Activated T-helper 1 cell treated with anti-CD3 and anti-CD28 coated beads, Interleukin-12 subunit alpha, Interleukin-12 subunit beta, Interleukin-2, Interleukin-4 antibody, amounts not matched to agents 30 ng/mL and 10 ng/mL and 1 ng/mL, durations not matched to agents 14 hours and 24 hours and 36 hours (primary cell): ENCODE measurements at regions not wholly inside any gene's neighbourhood (a gene's known extent, or its start where the extent isn't known, plus 50 kb on each side); places are given as distances from the start of the nearest gene placed in this dataset.

ENCODE experiments used
- DNase-seq: peaks from one replicate; pipeline ENCODE4 v3.0.0; 2021; ENCODE audit warnings: low spot score
- H3K27ac Mint-ChIP-seq: one replicate; pipeline ENCODE4 v1.8.0; 2021; ENCODE audit warnings: mild to moderate bottlenecking, mixed read lengths
- H3K27me3 Mint-ChIP-seq: one replicate; pipeline ENCODE4 v1.8.0; 2022; ENCODE audit warnings: mild to moderate bottlenecking, moderate library complexity, mixed read lengths; ENCODE audit not compliant: insufficient read depth
- H3K36me3 Mint-ChIP-seq: one replicate; pipeline ENCODE4 v1.8.0; 2021; ENCODE audit warnings: low read depth, mixed read lengths
- H3K4me1 Mint-ChIP-seq: one replicate; pipeline ENCODE4 v1.8.0; 2021; ENCODE audit warnings: low read depth, mixed read lengths
- H3K4me3 Mint-ChIP-seq: one replicate; pipeline ENCODE4 v1.8.0; 2021; ENCODE audit warnings: mild to moderate bottlenecking, moderate library complexity, mixed read lengths
- H3K9me3 Mint-ChIP-seq: one replicate; pipeline ENCODE4 v1.8.0; 2021; ENCODE audit warnings: mixed read lengths
- intact Hi-C: fragments of 100-400 bp; cut with micrococcal nuclease; formaldehyde crosslinking; loops from one replicate; pipeline ENCODE4 v1.15.1; 2024

DNA sequence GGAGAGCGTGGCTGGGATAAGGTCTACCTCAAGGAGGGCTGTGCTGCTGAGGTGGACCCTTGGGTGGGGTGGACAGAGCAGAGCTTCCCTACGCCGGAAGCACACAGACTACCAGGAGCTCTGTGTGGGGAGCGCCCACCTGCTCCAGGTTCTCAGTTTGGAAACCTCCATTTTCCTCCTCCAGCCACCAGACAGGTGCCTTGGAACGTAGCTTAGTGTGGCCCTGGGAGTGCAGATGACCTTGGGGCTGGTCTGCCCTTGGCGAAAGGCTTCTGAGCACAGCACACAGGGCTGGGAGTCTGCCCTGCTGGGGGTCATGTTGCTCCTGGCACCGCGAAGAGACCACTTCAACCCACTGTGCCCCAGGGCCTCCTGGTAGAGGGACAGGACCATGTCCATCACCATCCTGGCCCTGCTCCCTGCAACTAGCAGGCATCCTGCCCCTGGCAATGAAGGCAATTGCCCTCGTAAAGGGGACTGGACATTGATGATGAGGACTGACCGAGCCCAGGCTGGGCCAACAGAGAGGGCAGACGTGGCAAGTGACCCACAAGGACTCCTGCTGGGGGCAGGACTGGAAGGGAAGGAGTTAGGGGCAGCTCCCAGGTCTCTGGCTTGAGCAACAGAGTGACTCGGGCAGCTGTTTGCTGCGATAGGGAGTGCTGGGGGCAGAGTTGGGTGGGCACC is 214.7 kb downstream of the CYP26B1 start:
- Mint-ChIP-seq H3K36me3 (no peaks in the 10 kb centered on the region), H3K4me1 (no peaks in the 10 kb centered on the region), H3K27me3 (peaks cover 3% of the 10 kb centered on the region), H3K4me3 (no peak overlapping the region), H3K9me3 (no peaks in the 10 kb centered on the region), H3K27ac (no peak overlapping the region)
- DNase-seq, result no peak
- intact Hi-C loops, result no loop called here

DNA sequence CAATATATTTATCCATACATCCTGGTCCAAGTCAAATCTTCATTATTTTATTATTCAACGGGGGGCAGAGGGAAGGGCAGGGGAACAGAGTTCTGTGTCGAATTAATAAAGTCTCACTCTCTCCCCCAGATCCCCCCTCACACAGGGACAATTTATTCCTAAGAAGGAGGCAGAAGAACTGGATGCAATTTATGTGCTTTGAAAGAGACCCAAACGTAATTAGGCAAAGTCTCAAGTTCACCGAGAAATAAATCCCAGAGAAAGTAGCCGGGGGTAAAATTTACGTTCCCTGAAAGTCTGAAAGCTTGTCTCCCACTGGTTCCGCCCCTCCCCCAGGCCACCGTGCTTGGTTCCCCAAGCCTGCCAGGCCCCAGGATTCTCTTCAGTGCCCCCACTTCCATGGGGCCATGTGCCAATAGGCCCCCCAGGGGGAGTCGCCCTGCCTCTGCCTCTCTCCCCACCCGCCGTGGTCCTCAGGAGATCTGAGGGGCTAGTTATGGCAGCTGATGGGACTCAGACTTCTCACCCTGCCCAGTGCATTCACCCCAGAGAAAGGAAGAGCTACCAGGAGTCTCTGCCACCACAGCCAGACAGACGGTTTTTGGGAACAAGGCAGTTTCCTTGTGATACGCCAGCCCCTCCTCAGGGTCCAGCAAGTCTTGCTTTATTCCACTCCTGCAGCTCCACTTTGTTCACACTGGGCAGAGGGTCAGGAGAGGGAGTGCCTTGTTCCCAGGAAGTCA is 215.5 kb downstream of the CYP26B1 start:
- intact Hi-C loops, result no loop called here
- no peaks in the 10 kb centered on the region for H3K27me3 Mint-ChIP-seq

DNA sequence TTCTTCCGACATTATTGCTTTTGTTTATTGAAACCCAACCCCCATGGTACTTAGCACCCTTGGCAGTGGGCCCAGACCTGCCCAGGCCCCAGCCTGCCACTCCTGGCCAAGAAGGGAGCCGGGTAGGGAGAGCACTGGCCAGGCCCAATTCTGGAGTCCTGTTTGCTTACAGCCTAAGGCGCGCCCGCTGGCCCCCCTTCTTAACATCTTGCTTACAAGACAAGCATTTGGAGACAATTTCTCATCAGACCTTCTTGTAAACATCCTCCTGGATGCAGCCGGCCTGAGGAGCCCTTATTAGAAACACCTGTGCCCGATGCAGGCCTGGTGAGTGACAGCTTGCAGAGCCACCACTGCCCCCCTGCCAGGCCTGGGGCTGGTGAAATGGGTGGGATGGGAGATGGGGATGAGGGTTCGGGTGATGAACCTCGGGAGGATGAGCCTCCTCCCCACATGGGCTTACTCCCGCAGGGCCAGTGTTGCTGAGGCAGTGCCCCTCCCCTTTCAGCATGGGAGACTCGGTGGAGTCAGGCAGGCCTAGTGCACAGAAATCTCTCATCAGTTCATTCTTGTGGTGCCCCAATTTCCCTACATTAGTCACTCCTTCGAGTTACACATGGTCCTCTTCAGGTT is 217.5 kb downstream of the CYP26B1 start:
- no peak for DNase-seq
- Mint-ChIP-seq H3K36me3 (no peaks in the 10 kb centered on the region), H3K27ac (no peak overlapping the region), H3K9me3 (no peaks in the 10 kb centered on the region), H3K4me1 (no peaks in the 10 kb centered on the region), H3K27me3 (no peaks in the 10 kb centered on the region), H3K4me3 (no peak overlapping the region)
- intact Hi-C loops, result no loop called here

More for the DNA sequence above, 215.5 kb downstream of the CYP26B1 start:
- H3K27ac Mint-ChIP-seq, result no peak overlapping the region
- H3K9me3 Mint-ChIP-seq, result no peaks in the 10 kb centered on the region
- H3K4me3 Mint-ChIP-seq, result no peak overlapping the region
- H3K36me3 Mint-ChIP-seq, result no peaks in the 10 kb centered on the region
- H3K4me1 Mint-ChIP-seq, result no peaks in the 10 kb centered on the region
- DNase-seq, result no peak

DNA sequence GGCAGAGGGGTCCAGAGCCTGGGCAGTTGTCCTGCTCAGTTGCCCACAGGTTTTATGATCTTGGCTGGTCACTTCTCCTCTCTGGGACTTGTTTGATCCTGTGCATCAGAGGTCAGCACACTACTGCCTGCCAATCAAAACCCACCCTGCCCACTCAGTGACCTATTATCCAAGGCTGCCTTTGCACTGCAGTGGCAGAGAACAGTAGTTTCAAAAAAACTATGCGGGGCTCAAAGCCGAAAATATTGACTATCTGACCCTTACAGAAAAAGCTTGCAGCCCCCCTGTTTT is 218.2 kb downstream of the CYP26B1 start:
- H3K27me3 Mint-ChIP-seq, result no peaks in the 10 kb centered on the region
- no peak overlapping the region for H3K27ac Mint-ChIP-seq
- no peaks in the 10 kb centered on the region for H3K9me3 Mint-ChIP-seq
- H3K36me3 Mint-ChIP-seq, result no peaks in the 10 kb centered on the region
- intact Hi-C loops, result loop anchor here (10.0 kb wide), 1 partner anchor 935 kb away; no protein-coding TSS in a partner anchor
- no peak overlapping the region for H3K4me3 Mint-ChIP-seq
- H3K4me1 Mint-ChIP-seq, result no peaks in the 10 kb centered on the region
- no peak for DNase-seq

DNA sequence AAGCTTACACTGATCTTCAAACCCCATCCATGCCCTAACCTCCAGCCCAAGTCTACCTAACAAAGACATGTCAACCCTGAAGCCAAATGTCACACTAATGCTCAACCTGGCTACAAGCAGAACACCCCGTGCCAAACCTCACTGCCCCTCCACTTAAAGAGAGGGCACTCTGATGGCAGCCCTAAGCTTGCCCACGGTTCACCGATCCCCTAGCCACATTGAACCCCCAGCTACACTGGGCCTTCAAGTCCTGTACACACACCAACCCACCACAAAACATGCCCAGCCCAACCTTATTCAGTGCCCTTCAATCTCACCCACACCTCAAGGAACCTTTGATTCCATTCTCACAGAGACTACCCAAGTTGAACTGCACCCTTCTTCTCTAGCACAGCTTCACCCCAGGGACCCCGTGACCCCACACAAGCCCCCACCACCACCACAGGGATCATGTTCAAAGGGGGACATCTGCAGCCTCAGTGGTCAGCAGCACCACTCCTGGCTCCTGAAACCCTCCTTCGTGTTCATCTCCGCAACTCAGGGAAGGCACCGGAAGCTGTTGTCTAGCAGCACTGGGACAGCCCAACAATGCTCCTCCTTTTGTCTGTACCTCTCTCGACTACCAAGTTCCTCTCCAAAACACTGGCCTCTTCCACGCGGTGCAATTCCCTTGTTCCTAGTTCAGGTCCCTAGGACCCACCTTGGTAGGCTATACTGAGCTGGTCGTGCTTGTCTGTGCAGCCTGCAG is 218.8 kb downstream of the CYP26B1 start:
- H3K27ac Mint-ChIP-seq, result no peak overlapping the region
- H3K27me3 Mint-ChIP-seq, result no peaks in the 10 kb centered on the region
- DNase-seq, result no peak
- no peaks in the 10 kb centered on the region for H3K4me1 Mint-ChIP-seq
- no peaks in the 10 kb centered on the region for H3K36me3 Mint-ChIP-seq
- intact Hi-C loops, result loop anchor here (10.0 kb wide), 1 partner anchor 936 kb away; no protein-coding TSS in a partner anchor
- no peaks in the 10 kb centered on the region for H3K9me3 Mint-ChIP-seq
- no peak overlapping the region for H3K4me3 Mint-ChIP-seq

DNA sequence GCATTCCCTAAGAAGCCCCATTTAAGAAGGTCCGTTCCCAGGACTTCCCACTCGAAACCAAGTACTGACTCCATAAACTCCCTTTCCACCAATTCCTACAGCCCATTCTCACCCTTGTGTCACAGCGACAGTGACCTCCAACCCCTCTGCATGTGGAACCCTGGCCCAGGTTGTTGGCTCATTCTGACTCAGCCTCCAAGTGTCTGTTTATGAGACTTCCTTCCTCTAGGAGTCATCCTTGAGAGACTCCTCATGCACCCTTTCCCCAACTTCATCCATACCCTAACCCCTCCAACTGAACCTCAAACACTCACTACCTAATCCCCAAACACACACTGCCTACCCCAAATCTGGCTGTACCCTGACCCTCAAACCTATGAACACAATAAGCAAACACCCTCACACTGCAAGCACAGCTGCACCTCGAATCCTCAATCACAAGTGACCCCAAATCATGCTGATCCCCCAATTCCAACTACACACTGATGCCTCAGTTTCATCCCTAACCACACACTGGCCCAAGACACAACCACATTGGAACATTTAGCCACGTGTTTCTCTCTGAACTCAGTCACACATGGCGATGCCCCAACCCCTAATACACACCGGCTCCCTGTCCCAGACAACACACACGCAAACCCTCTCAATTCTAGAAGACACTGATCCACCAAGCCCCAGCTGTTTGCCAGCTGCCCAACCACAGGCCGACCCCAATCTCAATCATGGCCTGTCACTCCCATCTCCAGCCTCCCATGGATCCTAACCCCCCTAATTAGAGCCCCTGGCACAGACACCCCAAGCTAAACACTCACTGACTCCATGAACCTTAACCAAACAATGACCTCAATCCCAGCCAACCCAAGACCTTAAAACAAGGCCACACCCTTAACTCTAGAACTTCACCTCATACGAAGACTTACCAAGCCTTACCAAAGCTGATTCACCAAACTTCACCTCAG is 219.6 kb downstream of the CYP26B1 start:
- H3K4me1 Mint-ChIP-seq, result no peaks in the 10 kb centered on the region
- intact Hi-C loops, result loop anchor here (10.0 kb wide), 1 partner anchor 937 kb away; no protein-coding TSS in a partner anchor
- H3K4me3 Mint-ChIP-seq, result no peak overlapping the region
- no peak overlapping the region for H3K27ac Mint-ChIP-seq
- H3K36me3 Mint-ChIP-seq, result no peaks in the 10 kb centered on the region
- H3K9me3 Mint-ChIP-seq, result no peaks in the 10 kb centered on the region
- H3K27me3 Mint-ChIP-seq, result no peaks in the 10 kb centered on the region
- DNase-seq, result no peak

DNA sequence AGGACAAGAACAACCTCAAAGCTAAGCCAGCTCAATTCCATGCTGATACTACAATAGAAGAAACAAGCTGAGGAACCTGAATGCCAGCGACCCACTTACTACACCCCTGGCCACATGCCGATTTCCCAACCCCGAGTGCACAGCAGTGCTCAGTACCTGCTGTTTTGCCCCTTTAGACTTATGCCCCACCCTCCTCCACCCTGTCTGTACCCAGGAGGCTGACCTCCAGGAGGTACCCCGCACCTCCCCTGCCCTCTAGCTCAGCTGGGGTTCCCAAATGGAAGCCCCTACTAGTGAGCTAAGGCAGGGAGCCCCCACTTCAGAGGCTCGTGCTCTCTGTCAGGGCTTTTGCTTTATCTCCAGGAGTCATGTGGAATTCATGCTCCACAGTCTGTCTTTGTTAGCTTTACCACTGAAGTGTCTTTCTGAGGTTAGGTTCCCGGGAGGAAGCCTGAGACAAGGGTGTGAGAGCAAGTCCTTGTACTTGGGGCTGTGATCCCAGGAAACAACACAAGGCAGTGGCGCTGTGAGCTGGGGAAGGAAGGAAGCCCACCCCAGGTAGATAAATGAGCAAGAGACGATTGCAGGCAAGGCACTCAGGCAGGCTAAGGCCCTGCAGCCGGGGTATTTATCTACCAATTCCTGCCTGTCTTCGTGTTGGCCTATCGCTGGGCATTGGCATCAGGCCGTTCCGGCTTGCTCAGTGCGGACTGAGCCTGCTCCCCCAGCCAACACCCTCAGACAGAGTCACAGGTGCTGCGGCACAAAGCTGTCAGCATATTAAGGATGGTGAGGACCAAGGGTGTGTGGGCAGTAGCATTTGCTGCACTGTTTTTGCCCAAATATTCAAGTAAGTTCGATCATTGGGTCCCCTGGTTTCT is 220.5 kb downstream of the CYP26B1 start:
- Mint-ChIP-seq H3K27me3 (no peaks in the 10 kb centered on the region), H3K4me3 (no peak overlapping the region), H3K36me3 (no peaks in the 10 kb centered on the region), H3K9me3 (no peaks in the 10 kb centered on the region), H3K27ac (no peak overlapping the region), H3K4me1 (no peaks in the 10 kb centered on the region)
- DNase-seq, result no peak
- intact Hi-C loops, result loop anchor here (10.0 kb wide), 1 partner anchor 938 kb away; no protein-coding TSS in a partner anchor

DNA sequence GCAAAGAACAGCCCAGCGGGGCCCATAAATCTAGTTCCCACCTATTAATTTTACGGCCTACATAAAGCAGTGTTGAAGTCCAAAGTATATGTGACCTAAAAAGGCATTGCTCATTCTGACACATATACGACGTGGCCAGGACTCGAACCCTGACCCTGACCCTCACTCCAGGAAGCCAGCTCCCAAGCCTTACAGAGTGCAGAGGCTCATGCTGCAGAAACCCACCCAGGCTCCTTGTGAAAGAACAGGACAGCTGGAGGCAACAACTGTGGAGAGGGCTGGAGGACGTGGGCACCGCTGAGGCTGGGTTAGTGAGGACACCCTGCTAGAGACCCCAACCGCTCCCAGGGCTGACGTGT is 221.6 kb downstream of the CYP26B1 start:
- Mint-ChIP-seq H3K4me3 (no peak overlapping the region), H3K36me3 (no peaks in the 10 kb centered on the region), H3K27me3 (no peaks in the 10 kb centered on the region), H3K27ac (no peak overlapping the region), H3K4me1 (no peaks in the 10 kb centered on the region), H3K9me3 (no peaks in the 10 kb centered on the region)
- DNase-seq, result no peak
- intact Hi-C loops, result loop anchor here (10.0 kb wide), 1 partner anchor 939 kb away; no protein-coding TSS in a partner anchor

DNA sequence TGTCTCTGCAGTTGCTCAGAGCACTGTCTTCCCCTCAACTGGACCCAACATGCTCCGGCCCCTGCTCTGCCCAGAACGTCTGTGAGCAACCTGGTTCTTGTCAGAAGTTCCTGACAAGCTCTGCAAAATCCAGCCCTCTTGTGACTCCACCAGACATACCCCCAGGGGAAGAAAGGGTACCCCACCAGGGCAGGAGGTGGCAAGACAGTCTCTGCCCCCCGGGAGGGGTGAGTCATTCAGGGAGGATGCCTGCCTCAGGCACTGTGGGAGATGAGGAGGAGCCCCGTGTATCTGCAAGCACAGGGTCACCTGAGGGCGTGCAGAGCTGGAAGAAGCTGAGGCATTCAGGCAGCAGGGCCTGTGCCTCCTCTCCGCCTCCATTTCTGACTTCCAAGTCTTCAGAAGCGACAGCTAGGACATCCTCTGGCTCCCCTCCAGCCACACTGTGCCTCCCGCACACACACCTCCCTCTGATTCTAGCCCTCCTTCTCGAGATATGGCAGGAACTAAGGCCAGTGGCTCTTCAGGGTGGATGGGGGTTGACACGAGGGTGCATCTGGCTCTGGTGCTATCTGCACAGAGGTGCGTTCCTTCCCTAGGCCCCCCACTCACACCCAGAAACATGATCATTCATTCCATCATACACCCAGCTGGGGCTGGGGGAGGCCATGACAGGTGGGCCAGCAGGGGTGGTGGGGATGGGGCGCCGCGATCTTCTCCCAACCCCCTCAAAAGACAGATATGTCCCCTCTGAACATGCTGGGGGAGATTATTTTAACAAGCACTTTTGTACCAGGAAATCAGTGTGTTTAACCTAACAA is 222.2 kb downstream of the CYP26B1 start:
- intact Hi-C loops, result loop anchor here (10.0 kb wide), 1 partner anchor 939 kb away; no protein-coding TSS in a partner anchor
- Mint-ChIP-seq H3K9me3 (no peaks in the 10 kb centered on the region), H3K4me3 (no peak overlapping the region), H3K4me1 (no peaks in the 10 kb centered on the region), H3K27me3 (no peaks in the 10 kb centered on the region), H3K36me3 (no peaks in the 10 kb centered on the region), H3K27ac (no peak overlapping the region)
- no peak for DNase-seq

DNA sequence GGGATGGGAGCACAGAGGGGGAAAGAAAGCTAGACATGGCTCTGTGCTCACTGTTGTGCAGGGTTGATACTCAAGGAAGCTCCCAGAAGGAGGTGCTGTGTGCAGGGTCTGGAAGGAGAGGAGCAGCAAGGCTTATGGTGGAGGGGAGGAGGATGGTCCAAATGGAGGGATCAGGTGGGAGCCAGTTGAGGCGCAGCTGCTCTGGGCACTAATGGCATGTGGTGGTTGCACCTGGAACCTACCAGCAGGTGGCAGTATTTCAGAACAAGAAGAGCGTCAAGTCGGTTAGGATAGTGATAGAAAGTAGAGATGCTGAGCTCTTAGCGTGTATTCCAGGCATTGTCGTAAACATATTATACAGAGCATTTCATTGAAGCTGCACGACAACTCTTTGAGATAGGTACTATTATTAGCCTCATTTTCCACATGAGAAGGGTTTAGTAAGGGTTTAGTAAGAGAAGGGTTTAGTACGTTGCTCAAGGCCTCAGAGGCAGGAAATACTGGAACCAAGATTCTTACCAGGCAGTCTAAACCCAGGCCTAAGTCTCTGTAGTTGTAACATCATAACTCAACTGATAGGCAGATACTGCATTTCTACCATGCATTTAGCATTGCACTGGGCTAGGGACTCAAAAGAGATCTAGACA is 223.7 kb downstream of the CYP26B1 start:
- H3K4me1 Mint-ChIP-seq, result no peaks in the 10 kb centered on the region
- intact Hi-C loops, result loop anchor here (1.0 to 10.0 kb wide), 4 partner anchors 226 to 941 kb away; no protein-coding TSS in a partner anchor
- no peak overlapping the region for H3K27ac Mint-ChIP-seq
- no peaks in the 10 kb centered on the region for H3K27me3 Mint-ChIP-seq
- H3K36me3 Mint-ChIP-seq, result no peaks in the 10 kb centered on the region
- DNase-seq, result peak; percentile 17
- H3K4me3 Mint-ChIP-seq, result no peak overlapping the region
- no peaks in the 10 kb centered on the region for H3K9me3 Mint-ChIP-seq
